ENCODE measurements at regions not wholly inside any gene's neighbourhood (a gene's known extent, or its start where the extent isn't known, plus 50 kb on each side); places are given as distances from the start of the nearest gene placed in this dataset.

DNA sequence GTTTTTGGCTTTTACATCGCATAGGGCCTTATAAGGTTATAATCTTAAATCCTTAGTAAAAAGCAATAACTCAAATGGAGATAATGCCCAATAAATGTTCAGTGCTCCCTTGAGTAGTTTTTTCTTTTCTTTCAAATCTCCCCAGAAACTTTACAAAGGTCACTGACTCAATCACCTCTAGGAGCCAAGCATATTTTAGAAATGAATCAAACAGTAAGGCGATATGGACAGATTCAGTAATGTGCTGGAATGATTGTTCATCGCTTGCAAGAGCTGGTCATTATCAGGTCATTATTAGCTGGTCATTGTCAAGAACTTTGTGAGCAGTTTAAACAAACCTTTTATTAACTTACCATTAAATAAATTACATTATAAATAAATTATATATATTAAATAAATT lies 130.4 kb upstream of the SLIT3 start:
- H3K4me1 ChIP-seq (ENCODE audit: control insufficient read depth, insufficient read depth, low read length): no peaks in the 10 kb centered on the region
- no peaks in the 10 kb centered on the region for H3K36me3 ChIP-seq (ENCODE audit: control insufficient read depth, insufficient read depth, low read length)
- no peak for DNase-seq
- H3K9me3 ChIP-seq (replicated peaks; ENCODE audit: control insufficient read depth, low read depth, low read length): no peaks in the 10 kb centered on the region
- H3K27ac ChIP-seq (ENCODE audit: low read length): no peak overlapping the region
- WGBS (ENCODE audit: insufficient coverage): no CpG with 5 or more reads among the region's 3 CpGs
- no peaks in the 10 kb centered on the region for H3K27me3 ChIP-seq (ENCODE audit: control insufficient read depth, insufficient read depth, low read length)
- no peak overlapping the region for H3K4me3 ChIP-seq (ENCODE audit: low read length)

DNA sequence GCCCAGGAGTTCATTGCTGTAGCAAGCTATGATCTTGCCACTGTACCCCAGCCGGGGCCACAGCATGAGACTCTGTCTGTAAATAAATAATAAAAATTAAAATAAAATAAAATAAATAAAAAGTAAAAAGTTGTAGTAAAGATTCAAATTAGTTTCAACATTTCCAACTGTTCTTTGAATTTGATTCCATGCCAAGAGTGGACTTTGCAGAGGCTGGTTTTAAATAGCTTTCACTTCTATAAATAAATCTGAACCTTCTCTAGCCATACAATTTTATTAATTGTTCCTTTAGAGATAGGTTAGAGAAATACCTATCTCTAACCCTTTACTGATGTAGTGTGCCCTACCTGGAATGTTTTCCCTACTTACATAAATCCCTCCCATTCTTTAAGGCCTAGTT lies 129.7 kb upstream of the SLIT3 start:
- no peaks in the 10 kb centered on the region for H3K27me3 ChIP-seq (ENCODE audit: control insufficient read depth, insufficient read depth, low read length)
- no peak for DNase-seq
- no peak overlapping the region for H3K27ac ChIP-seq (ENCODE audit: low read length)
- no peak overlapping the region for H3K4me3 ChIP-seq (ENCODE audit: low read length)
- no peaks in the 10 kb centered on the region for H3K36me3 ChIP-seq (ENCODE audit: control insufficient read depth, insufficient read depth, low read length)
- H3K4me1 ChIP-seq (ENCODE audit: control insufficient read depth, insufficient read depth, low read length): no peaks in the 10 kb centered on the region
- H3K9me3 ChIP-seq (replicated peaks; ENCODE audit: control insufficient read depth, low read depth, low read length): no peaks in the 10 kb centered on the region
- no CpG with 5 or more reads among the region's 1 CpG for WGBS (ENCODE audit: insufficient coverage)

DNA sequence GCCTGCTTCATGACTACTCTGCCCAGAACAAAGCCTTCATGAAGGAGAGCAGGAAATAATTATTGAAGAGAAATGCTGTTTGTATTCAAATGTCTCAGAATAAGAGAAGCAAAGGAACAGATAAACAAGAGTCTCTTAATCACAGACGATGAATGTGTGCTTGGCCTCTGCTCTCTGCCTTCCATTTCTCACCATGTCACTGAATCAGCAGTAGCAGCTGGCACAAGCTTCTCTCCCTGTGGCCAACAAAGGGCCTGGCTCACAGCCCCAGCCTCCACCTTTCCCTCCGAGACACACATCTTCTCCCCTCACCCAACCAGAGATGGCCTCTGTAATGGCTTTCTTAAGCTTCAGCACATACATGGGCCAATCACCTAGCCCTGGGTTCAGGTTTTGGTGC lies 128.1 kb upstream of the SLIT3 start:
- Histone ChIP-seq H3K4me1 (ENCODE audit: control insufficient read depth, insufficient read depth, low read length) (no peaks in the 10 kb centered on the region), H3K27me3 (ENCODE audit: control insufficient read depth, insufficient read depth, low read length) (no peaks in the 10 kb centered on the region), H3K27ac (ENCODE audit: low read length) (no peak overlapping the region), H3K9me3 (replicated peaks; ENCODE audit: control insufficient read depth, low read depth, low read length) (no peaks in the 10 kb centered on the region), H3K4me3 (ENCODE audit: low read length) (no peak overlapping the region), H3K36me3 (ENCODE audit: control insufficient read depth, insufficient read depth, low read length) (no peaks in the 10 kb centered on the region)
- no peak for DNase-seq
- 64% methylated on average over 1 of the region's 2 CpGs for WGBS (ENCODE audit: insufficient coverage)

DNA sequence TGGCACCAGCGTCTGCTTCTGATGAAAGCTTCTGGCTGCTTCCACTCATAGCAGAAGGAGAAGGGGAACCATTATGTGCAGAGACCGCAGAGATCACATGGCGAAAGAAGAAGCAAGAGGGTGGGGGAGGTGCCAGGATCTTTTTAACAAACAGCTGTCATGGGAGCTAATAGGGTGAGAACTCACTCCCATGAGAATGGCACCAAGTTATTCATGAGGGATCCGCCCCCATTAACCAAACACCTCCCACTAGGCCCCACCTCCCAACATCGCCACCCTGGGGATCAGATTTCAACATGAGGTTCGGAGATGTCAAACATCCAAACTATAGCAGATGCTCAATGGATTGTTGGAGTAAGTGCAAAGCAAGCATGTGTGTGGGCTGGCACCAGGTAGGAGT lies 125.8 kb upstream of the SLIT3 start:
- no peak overlapping the region for H3K27ac ChIP-seq (ENCODE audit: low read length)
- 100% methylated on average over 1 of the region's 6 CpGs for WGBS (ENCODE audit: insufficient coverage)

DNA sequence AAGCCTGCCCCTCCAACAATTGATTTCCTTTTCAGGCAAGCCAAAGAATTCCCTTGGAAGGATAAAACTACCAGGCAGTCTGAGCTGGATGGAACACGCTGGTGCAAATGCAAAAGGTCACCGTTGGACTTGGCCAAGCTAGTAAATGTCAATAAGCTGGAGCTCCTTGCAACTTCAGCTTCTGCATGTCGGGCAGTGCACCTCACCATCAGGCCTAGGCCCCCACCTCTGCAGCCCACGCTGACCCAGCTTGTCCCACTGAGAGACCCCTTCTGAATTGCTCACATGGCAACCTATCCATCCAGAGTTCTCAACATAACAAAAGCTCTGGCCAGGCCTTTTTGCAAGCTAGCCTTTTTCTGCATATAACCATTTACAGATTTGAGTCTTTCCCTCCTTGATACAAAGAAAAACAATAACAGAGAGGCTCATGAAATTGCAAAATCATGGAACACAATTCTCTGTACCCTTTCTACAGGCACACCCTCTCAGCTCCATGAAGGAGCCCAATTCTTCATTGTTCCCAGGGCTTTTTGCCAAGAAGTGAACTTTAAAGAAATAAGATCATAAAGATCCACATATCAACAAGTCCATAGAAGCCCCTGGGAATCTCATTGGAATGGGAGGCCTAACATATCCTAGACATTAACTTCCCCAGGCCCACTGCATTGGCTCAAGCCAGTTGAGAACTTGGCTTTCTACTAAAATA lies 123.9 kb upstream of the SLIT3 start:
- Histone ChIP-seq H3K4me3 (ENCODE audit: low read length) (no peak overlapping the region), H3K4me1 (ENCODE audit: control insufficient read depth, insufficient read depth, low read length) (no peaks in the 10 kb centered on the region), H3K36me3 (ENCODE audit: control insufficient read depth, insufficient read depth, low read length) (no peaks in the 10 kb centered on the region), H3K27me3 (ENCODE audit: control insufficient read depth, insufficient read depth, low read length) (no peaks in the 10 kb centered on the region), H3K27ac (ENCODE audit: low read length) (no peak overlapping the region), H3K9me3 (replicated peaks; ENCODE audit: control insufficient read depth, low read depth, low read length) (no peaks in the 10 kb centered on the region)
- WGBS (ENCODE audit: insufficient coverage): 80% methylated on average over 4 of the region's 4 CpGs
- DNase-seq: peak; percentile 48

More for the DNA sequence above, 125.8 kb upstream of the SLIT3 start:
- Histone ChIP-seq H3K27me3 (ENCODE audit: control insufficient read depth, insufficient read depth, low read length) (no peaks in the 10 kb centered on the region), H3K36me3 (ENCODE audit: control insufficient read depth, insufficient read depth, low read length) (no peaks in the 10 kb centered on the region), H3K4me3 (ENCODE audit: low read length) (no peak overlapping the region), H3K9me3 (replicated peaks; ENCODE audit: control insufficient read depth, low read depth, low read length) (no peaks in the 10 kb centered on the region), H3K4me1 (ENCODE audit: control insufficient read depth, insufficient read depth, low read length) (no peaks in the 10 kb centered on the region)
- peak; percentile 13 for DNase-seq

DNA sequence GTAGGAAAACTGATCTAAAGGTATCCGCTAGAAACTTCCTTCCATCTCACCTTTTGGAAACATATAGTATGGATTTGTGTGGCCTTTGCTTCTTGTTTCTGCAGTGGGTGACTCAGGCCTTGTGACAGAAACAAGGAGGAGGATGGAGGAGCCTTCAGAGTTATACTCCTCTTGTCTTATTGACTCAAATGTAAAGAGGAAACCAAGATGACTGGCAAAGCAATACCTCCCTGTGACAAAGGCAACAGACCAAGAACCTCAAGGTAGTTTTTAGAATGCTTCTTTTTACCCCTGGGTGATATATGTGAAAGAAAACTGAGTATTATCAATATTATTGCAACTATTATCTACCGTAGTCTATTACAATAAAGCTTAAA lies 123.3 kb upstream of the SLIT3 start:
- Histone ChIP-seq H3K4me3 (ENCODE audit: low read length) (no peak overlapping the region), H3K4me1 (ENCODE audit: control insufficient read depth, insufficient read depth, low read length) (no peaks in the 10 kb centered on the region), H3K9me3 (replicated peaks; ENCODE audit: control insufficient read depth, low read depth, low read length) (no peaks in the 10 kb centered on the region), H3K27me3 (ENCODE audit: control insufficient read depth, insufficient read depth, low read length) (no peaks in the 10 kb centered on the region), H3K36me3 (ENCODE audit: control insufficient read depth, insufficient read depth, low read length) (no peaks in the 10 kb centered on the region), H3K27ac (ENCODE audit: low read length) (no peak overlapping the region)
- no CpG with 5 or more reads among the region's 2 CpGs for WGBS (ENCODE audit: insufficient coverage)
- no peak for DNase-seq

DNA sequence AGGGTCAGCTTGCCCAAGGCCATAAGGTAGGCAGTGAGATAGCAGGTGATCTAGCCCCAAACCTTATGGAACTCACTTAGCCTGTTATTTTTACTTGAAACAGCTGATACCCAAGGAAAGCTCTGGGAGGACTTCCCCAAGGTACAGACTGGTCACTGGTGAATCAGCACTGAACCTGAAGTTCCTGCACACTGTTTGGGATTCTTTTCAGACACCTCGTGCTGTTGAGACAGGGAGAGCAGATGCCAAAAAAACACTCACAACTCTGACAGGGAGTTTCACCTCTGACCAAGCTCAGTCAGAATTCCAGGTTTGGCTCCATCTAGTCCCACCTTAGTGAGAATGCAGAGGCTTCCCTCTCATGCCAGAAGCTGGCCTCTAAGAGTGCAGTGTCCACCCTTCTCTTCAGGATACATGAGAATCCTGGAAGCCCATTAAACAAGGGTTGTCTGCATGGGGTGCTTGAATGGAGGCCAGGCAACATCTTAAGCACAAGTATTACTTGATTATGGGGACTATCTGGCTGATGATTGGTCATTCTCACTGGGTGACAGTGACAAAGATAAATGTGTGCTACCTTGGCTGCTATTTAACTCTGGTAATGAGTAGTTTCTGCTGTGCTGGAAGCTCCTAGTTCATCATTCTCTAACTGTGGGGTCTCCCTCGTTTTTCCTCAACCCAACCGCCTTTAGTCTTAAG lies 122.8 kb upstream of the SLIT3 start:
- no peak for DNase-seq
- Histone ChIP-seq H3K27me3 (ENCODE audit: control insufficient read depth, insufficient read depth, low read length) (no peaks in the 10 kb centered on the region), H3K27ac (ENCODE audit: low read length) (no peak overlapping the region)

DNA sequence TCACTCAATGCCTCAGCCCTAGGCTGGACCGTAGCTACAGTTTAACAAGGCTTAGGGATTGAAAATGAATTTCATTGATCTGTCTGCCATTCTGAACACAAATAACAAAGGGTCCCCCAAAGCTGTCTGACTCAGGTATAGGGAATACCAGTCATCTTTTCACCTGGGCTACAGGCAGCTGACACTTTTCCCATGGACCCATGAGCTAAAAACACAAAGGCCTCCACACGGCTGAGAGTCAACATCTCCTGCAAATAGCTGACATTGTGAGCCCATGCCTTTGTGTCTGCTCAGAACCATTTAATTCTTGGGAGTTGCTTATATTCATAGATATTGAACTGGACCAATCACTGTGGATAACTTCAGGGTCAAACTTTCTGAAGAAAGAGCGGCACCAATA lies 121.1 kb upstream of the SLIT3 start:
- Histone ChIP-seq H3K27me3 (ENCODE audit: control insufficient read depth, insufficient read depth, low read length) (no peaks in the 10 kb centered on the region), H3K36me3 (ENCODE audit: control insufficient read depth, insufficient read depth, low read length) (no peaks in the 10 kb centered on the region), H3K9me3 (replicated peaks; ENCODE audit: control insufficient read depth, low read depth, low read length) (no peaks in the 10 kb centered on the region), H3K4me3 (ENCODE audit: low read length) (no peak overlapping the region), H3K4me1 (ENCODE audit: control insufficient read depth, insufficient read depth, low read length) (peaks cover 5% of the 10 kb centered on the region), H3K27ac (ENCODE audit: low read length) (no peak overlapping the region)
- DNase-seq: no peak
- WGBS (ENCODE audit: insufficient coverage): 100% methylated on average over 2 of the region's 3 CpGs

More for the DNA sequence above, 122.8 kb upstream of the SLIT3 start:
- H3K4me1 ChIP-seq (ENCODE audit: control insufficient read depth, insufficient read depth, low read length): no peaks in the 10 kb centered on the region
- H3K36me3 ChIP-seq (ENCODE audit: control insufficient read depth, insufficient read depth, low read length): no peaks in the 10 kb centered on the region
- WGBS (ENCODE audit: insufficient coverage): 80% methylated on average over 1 of the region's 3 CpGs
- no peak overlapping the region for H3K4me3 ChIP-seq (ENCODE audit: low read length)
- H3K9me3 ChIP-seq (replicated peaks; ENCODE audit: control insufficient read depth, low read depth, low read length): no peaks in the 10 kb centered on the region

DNA sequence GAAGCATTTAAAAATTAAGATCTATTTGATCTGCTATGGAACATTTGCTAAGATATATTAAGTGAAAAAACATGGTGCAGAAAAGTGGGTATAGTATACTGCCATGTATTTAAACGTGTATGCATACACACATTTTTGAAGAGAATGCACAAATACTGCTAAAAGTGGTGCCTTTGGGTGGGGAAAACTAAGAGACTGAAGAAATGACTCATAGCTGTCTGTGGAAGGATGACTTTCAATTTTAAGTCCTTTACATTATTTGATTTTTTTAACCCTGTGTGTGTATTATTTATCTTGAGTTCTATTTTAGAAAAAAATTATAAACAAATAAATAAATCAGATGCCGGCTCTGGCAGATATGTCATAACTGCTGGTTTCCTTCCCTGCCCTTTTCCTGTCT lies 120.7 kb upstream of the SLIT3 start:
- DNase-seq: no peak

DNA sequence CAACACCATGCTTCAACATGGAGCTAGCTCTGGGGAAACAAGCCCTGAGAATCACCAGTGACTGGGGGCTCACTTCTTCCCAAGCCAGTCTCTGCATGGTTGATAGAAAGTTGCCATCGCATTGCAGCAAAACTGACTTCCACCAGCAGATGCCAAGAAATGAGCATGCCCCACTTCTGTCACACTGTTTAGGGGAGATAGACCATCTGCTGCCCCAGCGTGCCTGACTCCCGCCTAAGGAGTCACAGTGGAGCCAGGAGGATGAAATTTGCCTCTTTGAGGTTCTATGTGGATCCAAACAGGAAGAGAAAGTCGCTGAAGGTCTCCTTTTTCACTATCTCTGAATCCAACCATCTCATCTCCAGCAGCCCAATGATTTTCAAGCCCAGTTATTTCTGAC lies 116.7 kb upstream of the SLIT3 start:
- H3K36me3 ChIP-seq (ENCODE audit: control insufficient read depth, insufficient read depth, low read length): no peaks in the 10 kb centered on the region
- no peaks in the 10 kb centered on the region for H3K27me3 ChIP-seq (ENCODE audit: control insufficient read depth, insufficient read depth, low read length)
- no peaks in the 10 kb centered on the region for H3K9me3 ChIP-seq (replicated peaks; ENCODE audit: control insufficient read depth, low read depth, low read length)
- peaks cover 15% of the 10 kb centered on the region for H3K4me1 ChIP-seq (ENCODE audit: control insufficient read depth, insufficient read depth, low read length)
- no peak for DNase-seq
- H3K27ac ChIP-seq (ENCODE audit: low read length): no peak overlapping the region
- no CpG with 5 or more reads among the region's 4 CpGs for WGBS (ENCODE audit: insufficient coverage)
- no peak overlapping the region for H3K4me3 ChIP-seq (ENCODE audit: low read length)

More for the DNA sequence above, 120.7 kb upstream of the SLIT3 start:
- Histone ChIP-seq H3K27ac (ENCODE audit: low read length) (no peak overlapping the region), H3K4me3 (ENCODE audit: low read length) (no peak overlapping the region), H3K4me1 (ENCODE audit: control insufficient read depth, insufficient read depth, low read length) (peaks cover 8% of the 10 kb centered on the region), H3K9me3 (replicated peaks; ENCODE audit: control insufficient read depth, low read depth, low read length) (no peaks in the 10 kb centered on the region), H3K27me3 (ENCODE audit: control insufficient read depth, insufficient read depth, low read length) (no peaks in the 10 kb centered on the region), H3K36me3 (ENCODE audit: control insufficient read depth, insufficient read depth, low read length) (no peaks in the 10 kb centered on the region)
- no CpG with 5 or more reads among the region's 2 CpGs for WGBS (ENCODE audit: insufficient coverage)

Data from muscle of leg (tissue), 3 donors.